Ectodermal cell (in vitro differentiated cells): ENCODE measurements at regions not wholly inside any gene's neighbourhood (a gene's known extent, or its start where the extent isn't known, plus 50 kb on each side); places are given as distances from the start of the nearest gene placed in this dataset.
"Not testable (repeated sequence)": the region's sequence is repeated elsewhere in the genome, so short reads cannot be mapped to it uniquely, and the experiment has no call there.

Experiments
- H3K27ac ChIP-seq: 2 replicates; pipeline ENCODE4 v1.7.0; 2013; ENCODE audit warnings: mild to moderate bottlenecking, low read depth, low read length; ENCODE audit not compliant: insufficient read depth, poor library complexity, severe bottlenecking
- H3K27me3 ChIP-seq: 2 replicates; pipeline ENCODE4 v1.7.0; 2013; ENCODE audit warnings: mild to moderate bottlenecking, low read length; ENCODE audit not compliant: insufficient read depth, control insufficient read depth, poor library complexity, severe bottlenecking
- H3K36me3 ChIP-seq: one replicate; pipeline ENCODE4 v1.7.0; 2013; ENCODE audit warnings: low read length; ENCODE audit not compliant: control insufficient read depth, insufficient read depth
- H3K4me1 ChIP-seq: one replicate; pipeline ENCODE4 v1.7.0; 2013; ENCODE audit warnings: low read length; ENCODE audit not compliant: control insufficient read depth, insufficient read depth
- H3K4me3 ChIP-seq: 2 replicates; pipeline ENCODE4 v1.7.0; 2013; ENCODE audit warnings: low read depth, low read length, control low read depth; ENCODE audit not compliant: insufficient read depth
- H3K9me3 ChIP-seq: 2 replicates; pipeline ENCODE4 v1.7.0; 2013; ENCODE audit warnings: mild to moderate bottlenecking, low read length, moderate library complexity; ENCODE audit not compliant: control insufficient read depth
- WGBS, 2 experiments: methylation state at CpG; one replicate each; pipeline ENCODE4 v1.1.7; 2013; ENCODE audit warnings: missing lambda C conversion rate in 2 of 2; 5-methylcytosine and 5-hydroxymethylcytosine counted together

DNA sequence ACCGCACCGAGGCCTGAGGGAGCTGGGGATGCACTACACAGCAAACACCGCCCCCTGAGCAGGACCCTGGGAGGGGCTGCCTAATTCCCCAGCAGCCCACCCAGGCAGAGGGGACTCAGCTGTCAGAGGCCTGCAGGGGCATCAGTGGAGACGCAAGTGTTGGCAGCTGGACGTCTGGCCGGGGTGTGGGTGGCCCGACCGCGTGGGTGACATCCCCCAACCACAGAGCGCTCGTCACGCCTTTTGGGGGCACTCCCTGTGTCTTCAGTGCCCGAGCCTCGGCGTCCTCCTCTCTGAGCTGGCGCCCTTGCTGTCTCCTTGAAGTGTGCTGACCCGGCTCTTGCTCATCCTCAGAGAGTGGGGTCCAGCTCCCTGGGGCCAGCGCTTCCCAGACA lies 150.2 kb downstream of the BRD1 start:
- peaks cover 19% of the 10 kb centered on the region for H3K27me3 ChIP-seq
- WGBS, 2 experiments: 91 to 92% methylated on average over 18 of the region's 18 CpGs

DNA sequence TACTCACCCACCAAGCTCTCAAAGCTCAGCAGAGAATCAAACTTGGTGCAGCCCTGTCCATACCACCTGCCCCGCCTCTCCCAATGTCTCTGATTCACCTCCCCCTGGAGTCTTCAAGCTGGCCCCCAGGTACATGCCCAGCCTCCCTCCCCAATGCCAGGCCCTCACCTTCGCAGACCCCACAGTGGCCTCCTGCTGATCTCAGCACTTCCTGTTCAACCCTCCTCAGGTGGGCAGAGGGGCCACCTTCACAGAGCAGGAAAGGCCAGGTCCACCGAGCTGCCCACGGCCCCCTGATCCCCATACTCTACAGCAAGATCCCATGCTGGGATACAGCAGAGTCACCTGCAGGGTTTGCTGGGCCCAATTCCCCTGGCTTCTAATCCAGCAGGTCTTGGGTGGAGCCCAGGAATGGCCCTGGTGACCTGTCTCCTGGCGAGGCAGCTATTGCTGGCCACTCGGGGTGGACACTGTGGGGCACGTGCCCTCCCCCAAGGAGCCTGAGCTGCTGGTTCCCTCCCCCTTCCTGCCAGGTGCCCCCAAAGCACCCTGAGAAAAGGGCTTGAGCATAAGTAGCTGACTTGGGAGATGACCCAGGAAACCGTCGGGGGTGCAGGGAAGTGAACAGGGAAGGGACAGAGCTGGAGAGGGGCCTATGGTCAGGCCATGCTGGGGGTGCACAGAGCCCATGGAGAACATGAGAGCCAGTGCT lies 150.7 kb downstream of the BRD1 start:
- Histone ChIP-seq H3K36me3 (no peaks in the 10 kb centered on the region), H3K4me3 (no peak overlapping the region), H3K9me3 (no peaks in the 10 kb centered on the region), H3K27me3 (peaks cover 24% of the 10 kb centered on the region), H3K27ac (no peak overlapping the region), H3K4me1 (peaks cover 2% of the 10 kb centered on the region)
- 80 to 81% methylated on average over 9 of the region's 9 CpGs for WGBS, 2 experiments

More for the DNA sequence above, 150.2 kb downstream of the BRD1 start:
- no peaks in the 10 kb centered on the region for H3K4me1 ChIP-seq
- no peak overlapping the region for H3K27ac ChIP-seq
- H3K9me3 ChIP-seq: no peaks in the 10 kb centered on the region
- no peaks in the 10 kb centered on the region for H3K36me3 ChIP-seq
- H3K4me3 ChIP-seq: no peak overlapping the region

DNA sequence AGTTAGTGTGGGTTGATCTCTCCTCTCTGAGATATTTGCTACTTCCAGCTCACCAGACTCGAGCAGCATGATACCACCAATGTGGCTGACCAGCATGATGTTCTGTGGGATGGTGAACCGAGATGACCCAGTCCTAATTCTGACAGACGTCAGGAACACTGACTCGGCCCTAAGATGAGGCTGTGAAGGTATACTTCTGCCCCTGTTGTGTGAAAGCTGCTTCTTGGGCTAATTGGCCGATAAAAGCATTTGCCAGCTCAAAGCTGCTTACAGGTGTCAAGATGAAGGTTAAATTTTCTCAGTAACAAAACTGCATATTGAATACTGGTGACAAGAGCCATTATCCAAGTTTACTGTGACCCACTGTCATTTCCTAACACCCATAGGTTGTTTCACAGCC lies 151.4 kb downstream of the BRD1 start:
- Histone ChIP-seq H3K4me1 (peaks cover 9% of the 10 kb centered on the region), H3K36me3 (no peaks in the 10 kb centered on the region), H3K27me3 (peaks cover 31% of the 10 kb centered on the region), H3K9me3 (no peaks in the 10 kb centered on the region), H3K27ac (no peak overlapping the region), H3K4me3 (no peak overlapping the region)
- WGBS, 2 experiments: 86 to 93% methylated on average over 5 of the region's 5 CpGs

DNA sequence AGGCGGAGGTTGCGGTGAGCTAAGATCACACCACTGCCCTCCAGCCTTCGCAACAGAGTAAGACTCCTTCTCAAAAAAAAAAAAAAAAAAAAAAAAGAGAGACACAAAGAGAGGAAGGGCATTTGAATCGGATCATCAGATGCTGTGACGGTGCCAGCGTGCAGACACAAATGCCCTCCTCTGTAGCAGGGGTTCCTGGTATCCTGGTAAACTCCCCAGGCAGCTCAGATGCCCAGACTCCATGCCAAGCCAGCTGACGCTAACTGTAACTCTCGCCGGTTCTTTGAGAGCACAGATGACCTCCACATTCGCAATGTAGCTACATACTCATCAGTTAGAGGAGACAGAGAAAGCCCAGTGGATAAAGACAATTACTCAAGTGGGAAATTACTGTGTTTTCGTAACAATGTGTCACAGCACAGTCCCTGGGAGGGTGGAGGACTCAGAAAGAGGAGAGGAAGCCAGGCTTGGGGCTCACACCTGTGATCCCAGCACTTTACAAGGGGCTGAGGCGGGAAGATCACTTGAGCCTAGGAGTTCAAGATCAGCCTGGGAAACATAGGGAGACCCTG lies 153.1 kb downstream of the BRD1 start:
- Histone ChIP-seq H3K27ac (no peak overlapping the region), H3K27me3 (peaks cover 47% of the 10 kb centered on the region), H3K4me3 (no peak overlapping the region), H3K36me3 (no peaks in the 10 kb centered on the region), H3K4me1 (peaks cover 16% of the 10 kb centered on the region), H3K9me3 (no peaks in the 10 kb centered on the region)
- WGBS, 2 experiments: 91% methylated on average over 11 to 12 of the region's 12 CpGs

DNA sequence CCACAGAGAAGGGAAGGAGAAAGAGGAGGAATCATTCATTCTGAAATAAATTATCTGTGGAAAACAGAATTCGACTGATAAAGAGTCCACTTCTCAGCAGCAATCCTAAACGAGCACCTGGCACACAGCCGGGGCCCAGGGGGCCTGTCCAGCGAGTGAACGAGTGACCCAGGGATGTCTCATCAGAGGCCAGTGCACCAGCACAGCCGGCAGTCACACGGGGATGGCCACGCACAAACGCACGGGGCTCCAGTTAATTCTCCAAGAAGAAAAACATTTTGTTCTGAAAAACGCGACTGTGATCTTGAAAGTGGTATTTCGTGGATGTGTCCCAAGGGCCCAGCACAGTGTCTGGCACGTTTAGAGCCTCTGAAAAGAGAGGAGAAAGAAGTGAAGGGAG lies 154.6 kb downstream of the BRD1 start:
- Histone ChIP-seq H3K27ac (no peak overlapping the region), H3K27me3 (peaks cover 58% of the 10 kb centered on the region), H3K36me3 (no peaks in the 10 kb centered on the region), H3K4me3 (no peak overlapping the region), H3K9me3 (no peaks in the 10 kb centered on the region), H3K4me1 (peaks cover 16% of the 10 kb centered on the region)
- 50 to 57% methylated on average over 14 of the region's 14 CpGs for WGBS, 2 experiments

DNA sequence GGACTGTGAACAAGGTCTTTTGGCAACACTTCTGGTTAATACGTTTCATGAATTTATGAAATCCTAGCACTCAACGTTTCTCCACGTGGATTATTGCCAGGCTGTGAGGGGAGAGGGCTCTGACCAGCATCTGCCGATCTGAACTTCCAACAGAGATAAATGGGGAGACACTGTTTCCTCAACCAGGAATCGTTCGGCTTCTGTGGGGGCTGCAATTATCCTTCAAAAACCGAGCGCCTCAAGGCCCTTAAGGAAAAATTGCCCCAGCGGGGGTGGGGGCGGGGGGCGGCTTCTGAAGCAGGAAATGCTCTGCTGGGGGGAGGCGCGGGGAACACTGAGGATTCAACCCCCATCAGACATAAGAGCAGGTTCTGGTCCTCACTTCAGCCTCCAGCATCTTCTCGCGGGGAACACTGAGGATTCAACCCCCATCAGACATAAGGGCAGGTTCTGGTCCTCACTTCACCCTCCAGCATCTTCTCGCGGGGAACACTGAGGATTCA lies 155.6 kb downstream of the BRD1 start:
- H3K9me3 ChIP-seq: no peaks in the 10 kb centered on the region
- peaks cover 58% of the 10 kb centered on the region for H3K27me3 ChIP-seq
- H3K36me3 ChIP-seq: no peaks in the 10 kb centered on the region
- peaks cover 16% of the 10 kb centered on the region for H3K4me1 ChIP-seq
- H3K4me3 ChIP-seq: peak overlapping the region; percentile 10
- WGBS, 2 experiments: 20 to 25% methylated on average over 15 of the region's 17 CpGs
- H3K27ac ChIP-seq: no peak overlapping the region

DNA sequence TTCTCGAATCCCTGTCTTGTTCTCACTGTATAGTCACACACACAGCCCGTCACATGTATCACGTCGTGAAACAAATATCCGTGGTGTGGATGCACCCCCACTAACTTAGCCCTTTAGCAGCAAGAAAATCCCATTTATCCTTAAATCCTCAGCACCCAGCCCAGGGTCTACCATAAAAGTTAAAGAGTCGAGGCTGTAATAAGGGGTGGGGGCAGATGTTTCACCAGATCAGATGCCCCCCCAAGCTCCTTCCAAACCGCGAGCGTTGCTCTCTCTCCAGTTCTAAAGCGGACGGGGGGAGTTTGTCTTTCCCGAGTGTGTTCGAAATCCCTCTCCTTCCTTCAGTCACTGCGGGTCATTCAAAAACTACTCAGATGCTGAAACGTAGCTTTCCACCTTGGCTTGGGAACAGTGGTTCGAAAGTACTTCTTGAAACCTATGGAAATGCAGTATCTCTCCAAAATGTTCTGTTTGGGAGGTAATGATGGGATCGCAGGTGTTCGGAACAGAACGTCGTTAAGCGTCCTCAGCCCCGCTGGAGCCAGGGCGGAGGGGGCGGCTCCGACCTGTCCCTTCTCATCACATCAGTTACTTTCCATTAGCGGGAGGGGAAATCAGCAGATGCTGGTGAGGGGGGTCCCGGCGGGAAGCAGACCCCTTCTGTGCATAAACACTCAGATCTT lies 156.2 kb downstream of the BRD1 start:
- no peaks in the 10 kb centered on the region for H3K36me3 ChIP-seq
- H3K27ac ChIP-seq: no peak overlapping the region
- 6 to 7% methylated on average over 28 of the region's 28 CpGs for WGBS, 2 experiments
- H3K4me3 ChIP-seq: peak overlapping the region; percentile 30
- no peaks in the 10 kb centered on the region for H3K9me3 ChIP-seq
- H3K4me1 ChIP-seq: peaks cover 16% of the 10 kb centered on the region
- H3K27me3 ChIP-seq: peaks cover 58% of the 10 kb centered on the region

DNA sequence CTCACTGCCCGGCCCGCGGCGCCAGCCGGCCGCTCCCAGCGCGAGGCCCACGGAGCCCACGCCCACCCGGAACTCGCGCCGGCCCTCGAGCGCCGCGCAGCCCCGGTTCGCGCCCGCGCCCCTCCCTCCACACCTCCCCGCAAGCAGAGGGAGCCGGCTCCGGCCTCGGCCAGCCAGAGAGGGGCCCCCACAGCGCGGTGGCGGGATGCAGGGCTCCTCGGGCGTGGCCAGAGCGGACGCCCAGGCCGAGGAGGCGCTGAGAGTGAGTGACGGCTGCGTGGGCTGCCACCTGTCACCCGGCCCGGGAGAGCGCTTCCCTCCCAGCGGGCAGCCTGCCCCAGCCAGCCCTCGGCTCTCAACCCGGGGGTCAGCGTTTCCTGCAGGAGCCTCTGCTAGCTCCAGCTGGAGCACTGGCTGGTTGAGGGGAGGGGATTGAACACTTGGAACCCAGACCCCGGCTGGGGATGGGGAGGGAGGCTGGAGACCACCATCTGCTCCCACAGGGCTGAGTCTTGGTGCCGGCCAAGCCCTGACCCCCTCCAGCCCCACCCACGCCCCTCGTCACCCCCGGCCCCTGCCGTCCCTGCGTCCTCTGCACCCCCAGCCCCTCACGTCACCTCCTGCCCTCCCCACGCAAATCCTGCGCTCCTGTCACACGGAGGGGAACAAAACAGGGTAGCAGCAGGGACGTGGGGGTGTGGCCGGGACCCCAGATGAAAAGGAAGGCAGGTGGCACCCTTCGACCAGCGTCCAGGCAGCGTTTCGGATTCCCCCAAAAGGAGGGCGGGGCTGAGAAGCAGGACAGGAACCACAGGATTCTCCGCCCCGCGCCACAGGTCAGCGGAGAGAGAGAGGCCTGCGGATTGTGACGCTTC lies 157.0 kb downstream of the BRD1 start:
- H3K4me3 ChIP-seq: peak overlapping the region; percentile 30
- peaks cover 58% of the 10 kb centered on the region for H3K27me3 ChIP-seq
- no peaks in the 10 kb centered on the region for H3K36me3 ChIP-seq
- WGBS, 2 experiments: 1% methylated on average over 64 to 68 of the region's 69 CpGs
- H3K27ac ChIP-seq: no peak overlapping the region
- H3K4me1 ChIP-seq: peaks cover 16% of the 10 kb centered on the region
- no peaks in the 10 kb centered on the region for H3K9me3 ChIP-seq

DNA sequence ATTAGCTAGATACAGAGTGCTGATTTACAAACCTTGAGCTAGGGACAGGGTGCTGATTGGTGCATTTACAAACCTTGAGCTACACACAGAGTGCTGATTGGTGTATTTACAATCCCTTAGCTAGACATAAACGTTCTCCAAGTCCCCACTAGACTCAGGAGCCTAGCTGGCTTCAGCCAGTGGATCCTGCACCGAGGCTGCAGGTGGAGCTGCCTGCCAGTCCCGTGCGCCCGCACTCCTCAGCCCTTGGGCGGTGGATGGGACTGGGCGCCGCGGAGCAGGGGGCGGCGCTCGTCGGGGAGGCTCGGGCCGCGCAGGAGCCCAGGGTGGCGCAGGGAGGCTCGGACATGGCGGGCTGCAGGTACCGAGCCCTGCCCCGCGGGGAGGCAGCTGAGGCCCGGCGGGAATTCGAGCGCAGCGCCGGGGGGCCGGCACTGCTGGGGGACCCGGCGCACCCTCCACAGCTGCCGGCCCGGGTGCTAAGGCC lies 157.7 kb downstream of the BRD1 start:
- 7 to 8% methylated on average over 33 of the region's 33 CpGs for WGBS, 2 experiments
- peaks cover 54% of the 10 kb centered on the region for H3K27me3 ChIP-seq
- peak overlapping the region; percentile 30 for H3K4me3 ChIP-seq

More for the DNA sequence above, 157.7 kb downstream of the BRD1 start:
- H3K4me1 ChIP-seq: peaks cover 16% of the 10 kb centered on the region
- H3K27ac ChIP-seq, H3K36me3 ChIP-seq, H3K9me3 ChIP-seq: not testable (repeated sequence)
